IPS-20b (cell line): ENCODE measurements at regions not wholly inside any gene's neighbourhood (a gene's known extent, or its start where the extent isn't known, plus 50 kb on each side); places are given as distances from the start of the nearest gene placed in this dataset.

Source experiments
- H3K27ac ChIP-seq: one replicate; pipeline ENCODE4 v1.5.1; 2013; ENCODE audit warnings: low read length
- H3K27me3 ChIP-seq: 2 replicates; pipeline ENCODE4 v1.6.1; 2013; ENCODE audit warnings: mild to moderate bottlenecking, low read length, inconsistent platforms; ENCODE audit not compliant: insufficient read depth
- H3K36me3 ChIP-seq: 2 replicates; pipeline ENCODE4 v1.6.1; 2013; ENCODE audit warnings: low read depth, mild to moderate bottlenecking, inconsistent platforms, low read length, moderate library complexity; ENCODE audit not compliant: insufficient read depth
- H3K4me1 ChIP-seq: 2 replicates; pipeline ENCODE4 v1.6.1; 2013; ENCODE audit warnings: mild to moderate bottlenecking, control low read depth, inconsistent platforms, low read length, moderate library complexity; ENCODE audit not compliant: insufficient read depth
- H3K4me3 ChIP-seq: 2 replicates; pipeline ENCODE4 v1.5.1; 2013; ENCODE audit warnings: mild to moderate bottlenecking, low read length, inconsistent platforms
- H3K9ac ChIP-seq: 2 replicates; pipeline ENCODE4 v1.6.1; 2013; ENCODE audit warnings: low read depth, mild to moderate bottlenecking, inconsistent platforms, low read length, moderate library complexity
- H3K9me3 ChIP-seq: 2 replicates; pipeline ENCODE4 v1.6.1; 2013; ENCODE audit warnings: mild to moderate bottlenecking, low read depth, low read length, inconsistent platforms; ENCODE audit not compliant: insufficient read depth

- Histone ChIP-seq H3K36me3 (no peaks in the 10 kb centered on the region), H3K9ac (no peak overlapping the region), H3K4me3 (no peak overlapping the region), H3K4me1 (no peaks in the 10 kb centered on the region), H3K27me3 (no peaks in the 10 kb centered on the region), H3K9me3 (no peaks in the 10 kb centered on the region), H3K27ac (no peak overlapping the region)
These were observed 133.4 kb upstream of the OSMR start for GRCh38 chr5:38712391-38712790.

DNA sequence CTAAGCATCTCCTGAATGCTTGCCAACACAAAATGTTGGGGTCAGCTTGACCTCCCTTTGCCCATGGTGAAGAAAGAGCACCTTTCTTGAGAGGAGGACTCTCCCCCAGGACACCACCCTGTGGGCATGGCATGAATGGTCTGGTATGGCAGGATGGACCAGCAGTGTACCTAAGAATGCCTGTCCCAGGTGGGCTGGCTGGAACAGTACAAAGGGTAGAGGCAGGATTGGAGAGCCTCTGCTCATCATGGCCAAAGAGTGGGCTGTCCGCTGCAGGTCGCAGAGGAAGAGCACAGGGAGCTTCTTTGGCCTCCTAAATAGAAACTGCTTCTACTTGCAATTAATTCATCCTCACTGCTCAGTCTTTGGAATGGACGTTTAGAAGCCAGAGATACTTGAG, 131.6 kb upstream of the OSMR start:
- Histone ChIP-seq H3K9ac (no peak overlapping the region), H3K27ac (no peak overlapping the region), H3K4me1 (no peaks in the 10 kb centered on the region), H3K36me3 (no peaks in the 10 kb centered on the region), H3K9me3 (no peaks in the 10 kb centered on the region), H3K4me3 (no peak overlapping the region), H3K27me3 (no peaks in the 10 kb centered on the region)

DNA sequence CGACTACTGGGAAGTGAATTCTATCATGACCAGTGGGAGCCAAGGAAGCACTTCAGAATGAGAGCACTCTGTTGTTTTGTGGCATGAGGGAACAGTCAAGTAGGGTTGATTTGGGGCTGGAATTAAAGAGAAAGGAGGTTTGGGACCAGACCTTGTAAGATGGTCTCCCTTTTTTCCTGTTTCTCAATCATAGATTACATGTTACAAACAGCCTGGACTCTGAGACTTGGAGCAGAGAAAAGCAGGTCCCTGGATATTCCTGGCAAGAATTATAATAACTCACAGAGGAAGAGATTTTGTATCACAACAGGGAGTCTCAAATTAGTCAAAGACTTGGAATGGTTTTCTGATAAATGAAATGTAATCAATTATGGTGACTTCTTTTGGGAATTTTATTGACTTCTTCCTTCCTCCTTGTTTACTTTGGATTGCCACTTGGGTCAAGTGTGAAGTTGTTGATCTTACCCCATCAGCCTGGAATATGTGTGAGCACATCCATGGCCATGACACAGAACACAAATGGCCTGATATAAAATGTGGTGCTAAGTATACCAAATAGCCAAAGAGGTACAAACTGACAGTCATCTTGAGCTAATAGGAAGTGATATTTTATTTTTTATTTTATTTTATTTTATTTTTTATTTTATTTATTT, 131.0 kb upstream of the OSMR start:
- no peaks in the 10 kb centered on the region for H3K36me3 ChIP-seq
- no peak overlapping the region for H3K4me3 ChIP-seq
- H3K27ac ChIP-seq = no peak overlapping the region
- no peaks in the 10 kb centered on the region for H3K9me3 ChIP-seq
- H3K27me3 ChIP-seq = no peaks in the 10 kb centered on the region
- no peak overlapping the region for H3K9ac ChIP-seq
- no peaks in the 10 kb centered on the region for H3K4me1 ChIP-seq

GRCh38 chr5:38715696-38716095, 130.1 kb upstream of the OSMR start:
- no peaks in the 10 kb centered on the region for H3K36me3 ChIP-seq
- H3K4me3 ChIP-seq = no peak overlapping the region
- no peaks in the 10 kb centered on the region for H3K9me3 ChIP-seq
- no peak overlapping the region for H3K9ac ChIP-seq
- H3K4me1 ChIP-seq = no peaks in the 10 kb centered on the region
- no peak overlapping the region for H3K27ac ChIP-seq
- no peaks in the 10 kb centered on the region for H3K27me3 ChIP-seq

DNA sequence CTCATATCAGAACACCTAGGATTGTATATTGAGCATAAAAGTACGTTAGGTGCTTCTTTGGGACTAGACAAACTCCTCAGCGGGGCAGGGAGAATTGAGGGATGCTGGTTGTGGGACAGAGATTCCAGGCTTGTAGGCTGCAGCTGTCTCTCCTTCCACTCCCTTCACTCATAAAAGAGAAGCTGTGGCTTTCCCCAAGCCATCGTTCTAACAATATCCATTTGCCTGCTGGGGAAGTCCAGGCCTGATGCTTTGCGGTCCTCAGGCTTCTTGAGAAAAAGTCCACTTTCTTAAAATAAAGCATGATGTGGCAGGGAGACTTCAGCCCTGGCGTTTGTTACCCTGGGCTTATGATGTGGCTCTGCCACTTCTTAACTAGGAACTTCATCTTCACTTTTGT, 129.3 kb upstream of the OSMR start:
- Histone ChIP-seq H3K4me1 (no peaks in the 10 kb centered on the region), H3K9ac (no peak overlapping the region), H3K4me3 (no peak overlapping the region), H3K27ac (no peak overlapping the region), H3K36me3 (no peaks in the 10 kb centered on the region), H3K27me3 (no peaks in the 10 kb centered on the region), H3K9me3 (no peaks in the 10 kb centered on the region)

- no peak overlapping the region for H3K27ac ChIP-seq
- H3K4me1 ChIP-seq = no peaks in the 10 kb centered on the region
- H3K4me3 ChIP-seq = no peak overlapping the region
- H3K9ac ChIP-seq = no peak overlapping the region
- no peaks in the 10 kb centered on the region for H3K27me3 ChIP-seq
- H3K9me3 ChIP-seq = no peaks in the 10 kb centered on the region
- H3K36me3 ChIP-seq = no peaks in the 10 kb centered on the region
These were observed 126.9 kb upstream of the OSMR start for GRCh38 chr5:38718771-38719391.

- Histone ChIP-seq H3K27ac (no peak overlapping the region), H3K9ac (no peak overlapping the region), H3K4me1 (no peaks in the 10 kb centered on the region), H3K9me3 (no peaks in the 10 kb centered on the region), H3K4me3 (no peak overlapping the region), H3K36me3 (no peaks in the 10 kb centered on the region), H3K27me3 (no peaks in the 10 kb centered on the region)
These were observed 126.4 kb upstream of the OSMR start for GRCh38 chr5:38719403-38719802.

DNA sequence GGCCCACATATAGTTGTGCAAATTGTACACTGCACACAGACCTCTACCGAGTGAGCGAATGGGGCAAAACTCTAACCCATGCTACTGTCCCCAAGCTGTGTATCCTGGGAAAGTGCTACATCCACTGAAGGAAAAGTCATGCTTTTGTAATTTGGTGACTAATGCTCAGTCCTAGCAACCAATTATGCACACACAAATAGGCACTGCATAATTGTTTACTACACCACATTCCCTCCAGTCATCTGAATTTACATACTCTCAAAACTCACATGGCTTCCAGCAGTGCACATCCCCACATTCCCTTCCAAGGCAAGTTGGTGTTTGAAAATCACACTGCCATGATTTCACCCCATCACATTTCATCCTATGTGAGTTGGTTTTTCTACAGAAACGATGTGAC, 125.9 kb upstream of the OSMR start:
- H3K36me3 ChIP-seq = no peaks in the 10 kb centered on the region
- no peaks in the 10 kb centered on the region; the same call in 1 of the 2 replicates for H3K4me1 ChIP-seq
- H3K9ac ChIP-seq = no peak overlapping the region
- no peak overlapping the region for H3K4me3 ChIP-seq
- no peaks in the 10 kb centered on the region for H3K9me3 ChIP-seq
- no peak overlapping the region for H3K27ac ChIP-seq
- no peaks in the 10 kb centered on the region for H3K27me3 ChIP-seq

GRCh38 chr5:38720554-38721361, 125.1 kb upstream of the OSMR start:
- Histone ChIP-seq H3K36me3 (no peaks in the 10 kb centered on the region), H3K9ac (no peak overlapping the region), H3K27ac (no peak overlapping the region), H3K27me3 (no peaks in the 10 kb centered on the region), H3K9me3 (no peaks in the 10 kb centered on the region), H3K4me3 (no peak overlapping the region), H3K4me1 (no peaks in the 10 kb centered on the region; the same call in 1 of the 2 replicates)

- H3K9ac ChIP-seq = no peak overlapping the region
- H3K4me1 ChIP-seq = no peaks in the 10 kb centered on the region; the same call in 1 of the 2 replicates
- no peak overlapping the region for H3K27ac ChIP-seq
- no peaks in the 10 kb centered on the region for H3K9me3 ChIP-seq
- no peak overlapping the region for H3K4me3 ChIP-seq
- H3K36me3 ChIP-seq = no peaks in the 10 kb centered on the region
- no peaks in the 10 kb centered on the region for H3K27me3 ChIP-seq
These were observed 122.9 kb upstream of the OSMR start for GRCh38 chr5:38722918-38723317.

- Histone ChIP-seq H3K27me3 (no peaks in the 10 kb centered on the region), H3K36me3 (no peaks in the 10 kb centered on the region), H3K4me3 (no peak overlapping the region), H3K4me1 (no peaks in the 10 kb centered on the region; the same call in 1 of the 2 replicates), H3K9ac (no peak overlapping the region), H3K9me3 (no peaks in the 10 kb centered on the region), H3K27ac (no peak overlapping the region)
These were observed 122.4 kb upstream of the OSMR start for GRCh38 chr5:38723426-38723825.
